Dendritic cell treated with granulocyte-macrophage colony-stimulating factor and Interleukin-4, amounts not matched to agents 40 ng/mL and 50 ng/mL, for 4 days (primary cell): ENCODE measurements at regions not wholly inside any gene's neighbourhood (a gene's known extent, or its start where the extent isn't known, plus 50 kb on each side); places are given as distances from the start of the nearest gene placed in this dataset.

Experiments
- H3K27ac Mint-ChIP-seq: one replicate; pipeline ENCODE4 v1.8.0; 2022; ENCODE audit warnings: mild to moderate bottlenecking, mixed read lengths
- H3K27me3 Mint-ChIP-seq: one replicate; pipeline ENCODE4 v1.8.0; 2022; ENCODE audit warnings: mild to moderate bottlenecking, mixed read lengths
- H3K36me3 Mint-ChIP-seq: one replicate; pipeline ENCODE4 v1.8.0; 2022; ENCODE audit warnings: low read depth, mixed read lengths
- H3K4me1 Mint-ChIP-seq: one replicate; pipeline ENCODE4 v1.8.0; 2022; ENCODE audit warnings: low read depth, mixed read lengths
- H3K4me3 Mint-ChIP-seq: one replicate; pipeline ENCODE4 v1.8.0; 2022; ENCODE audit warnings: mild to moderate bottlenecking, moderate library complexity, mixed read lengths
- H3K9me3 Mint-ChIP-seq: one replicate; pipeline ENCODE4 v1.8.0; 2022; ENCODE audit warnings: mixed read lengths
- intact Hi-C: fragments of 100-400 bp; cut with micrococcal nuclease; formaldehyde crosslinking; loops from one replicate; pipeline ENCODE4 v1.15.0; 2022

- Mint-ChIP-seq H3K27ac (no peak overlapping the region), H3K36me3 (no peaks in the 10 kb centered on the region), H3K9me3 (no peaks in the 10 kb centered on the region), H3K4me3 (no peak overlapping the region), H3K4me1 (peaks cover 8% of the 10 kb centered on the region), H3K27me3 (no peaks in the 10 kb centered on the region)
- intact Hi-C loops = no loop called here
Measured at GRCh38 chr5:96052374-96052773, 90.7 kb upstream of the ELL2 start.

- no peak overlapping the region for H3K27ac Mint-ChIP-seq
- H3K27me3 Mint-ChIP-seq = no peaks in the 10 kb centered on the region
- H3K9me3 Mint-ChIP-seq = peaks cover 3% of the 10 kb centered on the region
- H3K36me3 Mint-ChIP-seq = no peaks in the 10 kb centered on the region
- peaks cover 8% of the 10 kb centered on the region for H3K4me1 Mint-ChIP-seq
- intact Hi-C loops = no loop called here
- H3K4me3 Mint-ChIP-seq = no peak overlapping the region
Measured at GRCh38 chr5:96051401-96051830, 89.8 kb upstream of the ELL2 start.

GRCh38 chr5:96050273-96050880 is 88.7 kb upstream of the ELL2 start:
- intact Hi-C loops = no loop called here
- no peaks in the 10 kb centered on the region for H3K36me3 Mint-ChIP-seq
- peaks cover 6% of the 10 kb centered on the region for H3K9me3 Mint-ChIP-seq
- peaks cover 8% of the 10 kb centered on the region for H3K4me1 Mint-ChIP-seq
- no peak overlapping the region for H3K27ac Mint-ChIP-seq
- H3K27me3 Mint-ChIP-seq = no peaks in the 10 kb centered on the region
- no peak overlapping the region for H3K4me3 Mint-ChIP-seq

- no peak overlapping the region for H3K27ac Mint-ChIP-seq
- peaks cover 6% of the 10 kb centered on the region for H3K9me3 Mint-ChIP-seq
- peaks cover 3% of the 10 kb centered on the region for H3K4me1 Mint-ChIP-seq
- H3K4me3 Mint-ChIP-seq = no peak overlapping the region
- intact Hi-C loops = no loop called here
- H3K27me3 Mint-ChIP-seq = no peaks in the 10 kb centered on the region
- H3K36me3 Mint-ChIP-seq = no peaks in the 10 kb centered on the region
Measured at GRCh38 chr5:96049398-96050272, 88.0 kb upstream of the ELL2 start.

DNA sequence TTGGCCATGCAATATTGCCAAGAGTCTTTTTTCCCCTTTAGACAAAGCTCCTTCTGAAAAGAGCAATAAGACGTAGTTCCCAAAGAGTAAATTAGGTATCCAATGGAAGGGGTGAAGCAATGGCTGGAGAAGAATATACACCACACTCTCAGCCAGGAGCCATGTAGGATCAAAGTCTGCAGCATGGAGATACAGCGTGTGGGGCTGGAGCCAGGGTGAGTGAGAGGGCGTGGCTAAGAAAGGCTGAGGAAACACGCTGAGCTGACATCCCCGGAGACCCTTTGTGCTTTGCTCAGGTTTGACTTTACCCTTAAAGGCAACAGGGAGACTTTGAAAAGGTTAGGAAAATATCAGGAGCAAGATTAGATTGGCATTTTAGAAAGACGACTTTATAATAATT is 87.1 kb upstream of the ELL2 start:
- H3K4me3 Mint-ChIP-seq = no peak overlapping the region
- H3K36me3 Mint-ChIP-seq = no peaks in the 10 kb centered on the region
- no peak overlapping the region for H3K27ac Mint-ChIP-seq
- peaks cover 1% of the 10 kb centered on the region for H3K4me1 Mint-ChIP-seq
- H3K9me3 Mint-ChIP-seq = peaks cover 6% of the 10 kb centered on the region
- intact Hi-C loops = no loop called here
- H3K27me3 Mint-ChIP-seq = no peaks in the 10 kb centered on the region

DNA sequence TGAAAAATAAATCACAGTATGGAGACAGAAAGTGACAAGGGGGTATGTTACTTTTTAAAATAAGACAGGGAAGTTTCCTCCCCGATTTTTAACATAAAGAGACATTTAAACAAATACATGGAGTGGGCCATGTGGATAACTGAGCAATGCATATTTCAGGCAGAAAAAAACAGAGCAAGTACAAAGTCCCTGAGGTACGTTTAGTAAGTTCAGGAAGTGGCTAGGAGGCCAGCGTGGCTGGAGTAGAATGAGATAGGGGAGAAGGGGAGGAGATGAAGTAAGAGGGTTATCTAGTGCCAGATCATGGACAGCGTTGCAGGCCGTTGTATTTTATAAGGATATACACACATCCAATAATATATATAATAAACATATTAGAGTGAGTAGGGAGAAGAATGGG is 84.2 kb upstream of the ELL2 start:
- no peaks in the 10 kb centered on the region for H3K27me3 Mint-ChIP-seq
- no peak overlapping the region for H3K27ac Mint-ChIP-seq
- intact Hi-C loops = no loop called here
- peaks cover 6% of the 10 kb centered on the region for H3K9me3 Mint-ChIP-seq
- no peaks in the 10 kb centered on the region for H3K36me3 Mint-ChIP-seq
- H3K4me1 Mint-ChIP-seq = peaks cover 5% of the 10 kb centered on the region
- H3K4me3 Mint-ChIP-seq = no peak overlapping the region

DNA sequence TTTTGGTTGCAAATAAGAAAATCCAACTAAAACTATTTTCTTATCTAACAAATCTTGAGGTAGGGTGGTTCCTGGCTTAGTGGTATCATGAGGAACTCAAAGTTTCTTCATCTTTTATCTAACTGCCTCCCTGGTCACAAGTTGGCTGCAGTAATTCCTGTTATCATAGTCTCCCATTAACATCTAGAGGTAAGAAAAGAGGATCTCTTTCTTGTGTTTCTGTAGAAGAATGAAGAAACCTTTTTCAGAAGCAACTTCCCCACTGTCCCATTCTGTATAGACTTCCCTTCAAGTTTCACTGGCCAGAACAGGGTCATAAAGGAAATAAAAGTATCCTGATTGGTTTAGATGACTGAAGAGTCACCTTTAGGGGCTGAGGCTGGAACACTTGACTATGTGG is 81.8 kb upstream of the ELL2 start:
- no peak overlapping the region for H3K27ac Mint-ChIP-seq
- H3K36me3 Mint-ChIP-seq = no peaks in the 10 kb centered on the region
- H3K9me3 Mint-ChIP-seq = peaks cover 6% of the 10 kb centered on the region
- H3K4me1 Mint-ChIP-seq = peaks cover 5% of the 10 kb centered on the region
- intact Hi-C loops = no loop called here
- no peak overlapping the region for H3K4me3 Mint-ChIP-seq
- no peaks in the 10 kb centered on the region for H3K27me3 Mint-ChIP-seq

- Mint-ChIP-seq H3K36me3 (no peaks in the 10 kb centered on the region), H3K27ac (no peak overlapping the region), H3K4me1 (no peaks in the 10 kb centered on the region), H3K4me3 (no peak overlapping the region), H3K27me3 (no peaks in the 10 kb centered on the region), H3K9me3 (no peaks in the 10 kb centered on the region)
- intact Hi-C loops = no loop called here
Measured at GRCh38 chr5:96037128-96037527, 75.5 kb upstream of the ELL2 start.

- Mint-ChIP-seq H3K9me3 (no peaks in the 10 kb centered on the region), H3K4me3 (no peak overlapping the region), H3K27me3 (no peaks in the 10 kb centered on the region), H3K27ac (no peak overlapping the region), H3K4me1 (no peaks in the 10 kb centered on the region), H3K36me3 (no peaks in the 10 kb centered on the region)
- intact Hi-C loops = no loop called here
Measured at GRCh38 chr5:96036301-96036700, 74.7 kb upstream of the ELL2 start.

DNA sequence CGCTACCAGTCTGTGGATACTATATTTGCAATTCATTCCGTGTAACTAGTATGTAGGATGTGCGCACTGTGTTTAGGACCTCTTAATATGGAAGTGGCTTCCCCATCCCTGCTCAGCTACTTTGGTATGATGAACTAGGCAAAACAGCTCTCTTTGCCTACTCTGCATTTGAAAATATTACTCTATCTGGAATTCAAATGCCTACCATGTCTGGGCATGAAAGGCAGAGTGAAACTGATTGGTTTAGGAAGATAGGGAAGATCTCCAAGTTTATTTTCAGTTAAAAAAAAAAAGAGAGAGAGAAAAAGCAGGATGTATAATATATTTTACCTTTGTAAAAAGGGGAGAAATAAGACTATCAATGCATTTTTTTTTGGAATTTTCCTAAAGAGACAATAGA is 74.1 kb upstream of the ELL2 start:
- Mint-ChIP-seq H3K9me3 (no peaks in the 10 kb centered on the region), H3K4me3 (no peak overlapping the region), H3K36me3 (no peaks in the 10 kb centered on the region), H3K27ac (no peak overlapping the region), H3K27me3 (no peaks in the 10 kb centered on the region), H3K4me1 (no peaks in the 10 kb centered on the region)
- intact Hi-C loops = no loop called here

DNA sequence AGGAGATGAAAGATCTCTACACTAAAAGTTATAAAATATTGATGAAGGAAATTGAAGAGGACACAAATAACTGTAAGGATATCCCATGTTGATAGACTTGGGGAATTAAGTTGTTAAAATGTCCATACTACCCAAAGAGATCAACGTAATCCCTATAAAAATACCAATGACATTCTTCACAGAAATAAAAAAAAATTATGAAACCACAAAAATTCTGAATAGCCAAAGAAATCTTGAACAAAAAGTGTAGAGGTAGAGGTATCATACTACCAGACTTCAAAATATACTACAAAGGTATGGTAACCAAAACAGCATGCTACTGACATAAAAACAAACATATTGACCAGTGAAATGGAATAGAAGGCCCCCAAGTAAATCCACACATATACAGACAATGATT is 71.5 kb upstream of the ELL2 start:
- no peaks in the 10 kb centered on the region for H3K4me1 Mint-ChIP-seq

DNA sequence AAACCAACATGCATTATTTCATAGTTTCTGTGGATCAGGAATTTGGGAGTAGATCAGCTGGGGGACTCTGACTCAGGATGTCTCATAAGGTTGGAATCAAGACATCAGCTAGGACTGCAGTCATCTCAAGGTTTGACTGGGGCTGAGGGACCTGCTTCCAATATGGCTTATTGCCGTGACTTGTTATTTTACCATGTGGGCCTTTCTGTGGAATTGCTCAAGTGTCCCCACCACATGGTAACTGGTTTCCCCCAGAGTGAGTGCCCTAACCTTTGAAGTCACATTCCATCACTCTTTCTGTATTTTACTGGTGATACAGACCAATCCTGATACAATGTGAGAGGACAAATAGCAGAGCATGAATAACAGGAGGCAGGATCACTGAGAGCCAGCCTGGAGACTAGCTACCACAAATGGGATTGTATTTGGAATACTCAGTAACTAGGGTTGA is 70.2 kb upstream of the ELL2 start:
- Mint-ChIP-seq H3K36me3 (no peaks in the 10 kb centered on the region), H3K9me3 (no peaks in the 10 kb centered on the region), H3K27ac (no peak overlapping the region), H3K27me3 (no peaks in the 10 kb centered on the region), H3K4me3 (no peak overlapping the region), H3K4me1 (no peaks in the 10 kb centered on the region)
- intact Hi-C loops = no loop called here

More for the DNA sequence above, 71.5 kb upstream of the ELL2 start:
- Mint-ChIP-seq H3K27ac (no peak overlapping the region), H3K4me3 (no peak overlapping the region), H3K27me3 (no peaks in the 10 kb centered on the region), H3K36me3 (no peaks in the 10 kb centered on the region), H3K9me3 (no peaks in the 10 kb centered on the region)
- intact Hi-C loops = no loop called here

DNA sequence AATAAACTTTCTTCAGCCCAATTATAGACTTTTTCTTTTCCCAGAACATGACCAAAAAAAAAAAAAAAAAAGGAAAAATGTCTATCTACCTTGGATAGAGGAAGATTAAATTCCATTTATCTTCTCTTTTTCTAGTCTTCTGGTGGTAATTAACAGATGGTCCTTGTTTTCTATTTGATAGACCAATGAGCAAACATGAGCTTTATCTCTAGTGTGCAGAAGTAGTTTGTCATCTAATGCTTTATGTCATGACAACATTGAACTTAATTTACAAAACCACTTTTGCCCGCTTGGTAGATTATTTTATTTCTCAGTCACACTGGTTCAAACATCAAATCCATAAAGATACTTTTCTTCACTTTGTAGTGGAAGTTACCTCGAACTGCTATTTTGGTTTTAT is 69.5 kb upstream of the ELL2 start:
- Mint-ChIP-seq H3K9me3 (no peaks in the 10 kb centered on the region), H3K4me1 (no peaks in the 10 kb centered on the region), H3K27me3 (no peaks in the 10 kb centered on the region), H3K4me3 (no peak overlapping the region), H3K36me3 (no peaks in the 10 kb centered on the region), H3K27ac (no peak overlapping the region)
- intact Hi-C loops = no loop called here

DNA sequence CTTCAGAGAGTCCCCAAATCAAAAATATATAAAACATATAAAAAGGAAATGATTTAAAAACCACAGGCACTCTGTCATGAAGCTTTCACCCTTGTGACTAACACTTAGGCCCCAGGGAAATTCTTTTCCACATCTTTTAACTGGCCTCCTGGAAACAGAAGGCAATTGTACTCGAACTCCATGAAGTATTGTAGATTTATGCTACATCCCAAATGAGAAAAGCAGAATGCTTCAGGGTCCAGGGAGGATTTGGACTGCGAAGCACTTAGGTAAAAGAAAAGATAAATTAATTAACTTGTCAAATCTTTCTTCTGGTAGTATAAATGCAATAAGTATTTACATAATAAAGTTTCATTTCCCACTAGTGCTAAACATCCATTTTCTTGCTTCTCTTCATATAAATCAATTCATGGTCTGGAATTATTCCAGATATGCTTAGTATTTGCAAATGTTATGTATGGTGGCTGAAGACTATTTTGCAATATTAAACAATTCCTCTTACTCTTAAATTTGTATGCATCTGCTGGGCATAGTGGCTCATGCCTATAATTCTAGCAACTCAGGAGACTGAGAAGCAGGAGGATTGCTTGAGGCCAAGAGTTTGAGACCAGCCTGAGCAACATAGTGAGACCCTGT is 64.9 kb upstream of the ELL2 start:
- no peaks in the 10 kb centered on the region for H3K4me1 Mint-ChIP-seq
- H3K4me3 Mint-ChIP-seq = no peak overlapping the region
- intact Hi-C loops = no loop called here
- no peaks in the 10 kb centered on the region for H3K9me3 Mint-ChIP-seq
- H3K27ac Mint-ChIP-seq = no peak overlapping the region
- H3K27me3 Mint-ChIP-seq = no peaks in the 10 kb centered on the region
- H3K36me3 Mint-ChIP-seq = no peaks in the 10 kb centered on the region
